NB4 (cell line): ENCODE measurements at regions not wholly inside any gene's neighbourhood (a gene's known extent, or its start where the extent isn't known, plus 50 kb on each side); places are given as distances from the start of the nearest gene placed in this dataset.
A peak's percentile ranks its signal among the peaks of the same experiment; 100 is the strongest.
"Not testable (repeated sequence)": the region's sequence is repeated elsewhere in the genome, so short reads cannot be mapped to it uniquely, and the experiment has no call there.

Experiments
- DNase-seq: peaks from one replicate; pipeline ENCODE4 v3.0.0; 2010; ENCODE audit warnings: low read depth
- H3K4me3 ChIP-seq: one replicate; pipeline ENCODE4 v1.5.1; 2011; ENCODE audit warnings: mild to moderate bottlenecking, low read depth, low read length, moderate library complexity
- CTCF ChIP-seq: IDR thresholded peaks from one replicate; pipeline ENCODE4 v1.5.1; 2012; ENCODE audit warnings: low read depth, low read length
- MAX ChIP-seq: IDR thresholded peaks from 2 replicates; pipeline ENCODE4 v1.6.1; 2011; ENCODE audit warnings: low read depth, low read length
- MYC ChIP-seq: IDR thresholded peaks from 2 replicates; pipeline ENCODE4 v1.6.1; 2011; ENCODE audit warnings: low read depth, low read length
- POLR2A ChIP-seq: IDR thresholded peaks from 2 replicates; pipeline ENCODE4 v1.6.1; 2011; ENCODE audit warnings: mild to moderate bottlenecking; ENCODE audit not compliant: insufficient read length; ENCODE audit errors: extremely low read depth

DNA sequence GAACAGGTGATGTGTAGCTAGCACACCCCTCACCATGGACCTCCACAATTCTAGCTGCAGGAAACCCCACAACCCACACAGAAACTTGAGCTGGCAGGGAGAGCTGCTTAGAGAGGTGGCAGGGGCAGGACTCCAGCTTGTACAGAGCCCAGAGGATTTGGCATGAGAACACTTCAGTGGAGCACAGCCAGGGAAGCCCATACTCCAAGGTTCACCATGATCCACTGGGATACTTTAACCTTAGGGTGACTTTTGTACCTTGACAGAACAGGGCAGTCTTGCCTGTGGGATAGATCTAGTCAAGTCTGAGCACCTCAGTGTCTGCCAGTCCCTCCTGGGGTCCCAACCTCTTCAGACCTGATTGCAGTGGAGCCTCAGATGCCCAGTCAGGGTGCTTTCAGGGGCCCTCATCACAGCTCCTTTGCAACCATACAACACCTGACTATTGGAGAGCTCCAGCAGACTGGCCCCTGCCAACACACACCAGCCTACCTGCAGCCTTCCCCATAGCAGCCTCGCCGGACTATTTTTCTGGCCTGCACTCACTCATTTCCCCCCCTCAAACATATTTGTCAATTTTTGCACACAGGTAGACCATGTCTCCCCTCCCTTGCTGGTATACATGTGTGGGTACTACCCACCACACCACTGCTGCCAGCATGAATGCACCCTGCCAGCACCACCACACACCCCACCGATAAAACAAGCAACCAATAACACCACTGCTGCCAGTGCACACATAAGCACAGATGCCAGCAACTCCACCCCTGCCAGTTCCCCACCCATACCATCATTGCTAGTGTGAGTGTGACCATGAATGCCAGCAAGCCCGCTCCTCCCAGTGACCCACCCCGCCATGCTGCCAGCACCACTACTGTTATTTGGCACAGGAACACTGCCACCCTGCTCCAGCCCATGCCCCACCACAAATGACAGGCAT is 56.0 kb upstream of the CDX4 start:
- no peak for TF ChIP-seq MAX
- TF ChIP-seq POLR2A = no peak
- no peak for TF ChIP-seq CTCF
- DNase-seq = no peak
- H3K4me3 ChIP-seq = no peak overlapping the region

DNA sequence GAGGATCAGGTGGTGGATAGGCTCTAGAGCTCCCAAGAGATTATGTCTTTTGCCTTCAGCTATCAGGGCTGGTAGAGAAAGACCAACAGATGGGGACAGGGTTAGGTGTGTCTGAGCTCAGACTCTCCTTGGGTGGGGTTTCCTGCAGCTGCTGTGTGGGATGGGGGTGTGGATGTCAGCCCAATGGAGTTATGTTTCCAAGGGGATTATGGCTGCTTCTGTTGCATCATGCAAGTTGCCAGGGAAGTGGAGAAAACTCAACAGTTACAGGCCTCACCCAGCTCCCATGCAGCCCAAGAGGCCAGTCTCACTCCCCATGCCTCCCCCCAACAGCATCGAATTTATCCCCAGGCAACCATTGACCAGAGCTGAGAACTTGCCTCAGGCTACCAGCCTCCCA is 80.2 kb upstream of the CDX4 start:
- no peak for DNase-seq
- H3K4me3 ChIP-seq = no peak overlapping the region
- no peak for TF ChIP-seq MYC
- TF ChIP-seq CTCF = no peak
- TF ChIP-seq POLR2A = no peak
- TF ChIP-seq MAX = no peak

DNA sequence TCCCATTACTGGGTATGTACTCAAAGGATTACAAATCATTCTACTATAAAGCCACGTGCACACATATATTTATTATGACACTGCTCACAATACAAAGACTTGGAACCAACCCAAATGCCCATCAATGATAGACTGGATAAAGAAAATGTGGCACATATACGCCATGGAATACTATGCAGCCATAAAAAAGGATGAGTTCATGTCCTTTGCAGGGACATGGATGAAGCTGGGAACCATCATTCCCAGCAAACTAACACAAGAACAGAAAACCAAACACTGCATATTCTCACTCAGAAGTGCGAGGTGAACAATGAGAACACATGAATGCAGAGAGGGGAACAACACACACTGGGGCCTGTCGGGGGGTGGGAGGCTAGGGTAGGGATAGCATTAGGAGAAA is 89.6 kb upstream of the CDX4 start:
- H3K4me3 ChIP-seq, DNase-seq: not testable (repeated sequence)

DNA sequence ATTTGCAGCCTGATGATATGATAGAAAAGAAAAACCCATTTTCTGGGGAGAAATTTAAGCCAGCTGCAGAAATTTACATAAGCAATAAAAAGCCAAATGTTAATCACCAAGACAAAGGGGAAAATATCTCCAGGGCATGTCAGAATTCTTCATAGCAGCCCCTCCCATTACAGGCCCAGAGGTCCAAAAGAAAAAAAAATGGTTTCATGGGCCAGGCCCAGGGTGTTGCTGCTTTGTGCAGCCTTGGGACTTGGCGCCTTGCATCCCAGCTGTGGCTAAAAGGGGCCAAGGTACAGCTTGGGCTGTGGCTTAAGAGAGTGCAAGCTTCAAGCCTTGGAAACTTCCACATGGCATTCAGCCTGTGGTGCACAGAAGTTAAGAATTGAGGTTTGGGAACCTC is 97.9 kb upstream of the CDX4 start:
- DNase-seq = no peak
- no peak overlapping the region for H3K4me3 ChIP-seq
- TF ChIP-seq MAX (no peak), POLR2A (no peak), MYC (no peak), CTCF (no peak)

- H3K4me3 ChIP-seq = no peak overlapping the region
- DNase-seq = no peak
- TF ChIP-seq MAX (no peak), CTCF (no peak), MYC (no peak), POLR2A (no peak)
Measured at GRCh38 chrX:73337366-73337765, 109.5 kb upstream of the CDX4 start.

DNA sequence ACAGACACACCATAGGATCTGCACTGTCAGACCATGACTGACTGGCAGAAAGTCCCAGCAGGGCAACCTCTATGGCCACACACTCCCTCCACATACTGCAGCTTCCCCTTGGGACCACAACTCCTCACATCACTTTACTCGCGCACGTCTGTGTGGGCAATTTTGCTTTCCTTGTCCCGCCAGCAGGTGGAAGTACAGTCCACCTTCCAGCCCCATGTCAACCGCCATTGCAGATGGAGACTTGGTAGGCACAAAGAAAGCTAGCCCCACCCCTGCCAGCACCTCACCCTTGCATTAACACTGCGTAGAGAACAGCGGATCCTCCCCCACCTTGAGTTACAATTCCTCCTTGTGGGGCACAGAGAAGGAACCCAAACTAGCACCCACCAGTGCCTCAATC is 74.4 kb upstream of the NAP1L2 start:
- DNase-seq = peak; percentile 5
- TF ChIP-seq POLR2A (no peak), CTCF (no peak), MYC (no peak), MAX (no peak)
- no peak overlapping the region for H3K4me3 ChIP-seq
